SH-SY5Y (cell line): ENCODE measurements at regions not wholly inside any gene's neighbourhood (a gene's known extent, or its start where the extent isn't known, plus 50 kb on each side); places are given as distances from the start of the nearest gene placed in this dataset.

ENCODE experiments used
- GATA2 ChIP-seq: IDR thresholded peaks from 2 replicates; pipeline ENCODE4 v1.6.1; 2011; ENCODE audit warnings: mild to moderate bottlenecking, low read depth, low read length
- GATA3 ChIP-seq: IDR thresholded peaks from 2 replicates; pipeline ENCODE4 v1.6.1; 2011; ENCODE audit warnings: low read depth, mild to moderate bottlenecking, low read length, moderate library complexity

DNA sequence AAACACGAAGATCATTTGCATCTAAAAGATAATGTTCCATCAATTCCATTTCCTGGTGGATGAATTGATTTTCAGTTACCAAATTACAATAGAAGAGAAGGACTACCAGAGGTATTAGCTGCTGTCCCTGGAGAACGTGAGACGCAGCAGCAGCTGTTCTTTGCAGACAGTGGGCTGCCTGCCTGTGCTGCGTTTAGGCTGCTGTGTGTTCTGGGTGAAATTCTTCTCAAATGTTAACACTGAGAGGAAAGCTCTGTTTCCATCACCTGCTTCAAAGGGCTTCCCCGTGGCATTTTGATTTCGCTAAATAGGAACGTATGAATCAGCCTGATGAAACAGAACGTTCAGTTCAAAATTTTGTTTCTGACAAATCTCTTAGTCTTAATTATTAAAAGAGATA is 362.2 kb downstream of the C6orf118 start:
- TF ChIP-seq GATA3 (no peak), GATA2 (no peak)
